HepG2 (cell line): ENCODE measurements at regions not wholly inside any gene's neighbourhood (a gene's known extent, or its start where the extent isn't known, plus 50 kb on each side); places are given as distances from the start of the nearest gene placed in this dataset.

Experiments used
- EEA1 ChIP-seq: sonication (generic); formaldehyde crosslinking; IDR thresholded peaks from 2 replicates; pipeline ENCODE4 v1.5.1; 2020; ENCODE audit warnings: mild to moderate bottlenecking, missing genetic modification reagents, borderline replicate concordance
- GTF2F1 ChIP-seq: fragments of 150-350 bp; IDR thresholded peaks from 2 replicates; pipeline ENCODE4 v1.6.1; 2014; ENCODE audit warnings: low read length
- KLF13 ChIP-seq: sonication (generic); formaldehyde crosslinking; IDR thresholded peaks from 2 replicates; pipeline ENCODE4 v1.4.0; 2020; ENCODE audit warnings: mild to moderate bottlenecking, missing genetic modification reagents
- RAD21 ChIP-seq: fragments of 450-650 bp; formaldehyde crosslinking; IDR thresholded peaks from 2 replicates; pipeline ENCODE4 v1.5.0; 2020; ENCODE audit warnings: mild to moderate bottlenecking
- SMARCE1 ChIP-seq: fragments of 450-650 bp; IDR thresholded peaks from 2 replicates; pipeline ENCODE4 v1.6.1; 2017; ENCODE audit warnings: borderline replicate concordance
- SRSF1 ChIP-seq: fragments of 200-400 bp; formaldehyde crosslinking; optimal IDR thresholded peaks from 2 replicates; pipeline ENCODE3; 2017; ENCODE audit warnings: mild to moderate bottlenecking, low read depth, low read length, moderate library complexity
- ZNF75D ChIP-seq: sonication (generic); formaldehyde crosslinking; IDR thresholded peaks from 2 replicates; pipeline ENCODE4 v1.8.1; 2023; ENCODE audit warnings: missing genetic modification reagents, mild to moderate bottlenecking, borderline replicate concordance
- TF ChIP-seq, protein P1 (sequence below): sonication (generic); formaldehyde crosslinking; IDR thresholded peaks from 2 replicates; pipeline ENCODE4 v1.5.0; 2020; ENCODE audit warnings: mild to moderate bottlenecking, missing genetic modification reagents, borderline replicate concordance
- TF ChIP-seq, protein P2 (sequence below): IDR thresholded peaks from 2 replicates; pipeline ENCODE4 v1.6.1; 2016; ENCODE audit warnings: missing genetic modification reagents, missing compliant biosample characterization
- TF ChIP-seq, protein P3 (sequence below): sonication (generic); formaldehyde crosslinking; IDR thresholded peaks from 2 replicates; pipeline ENCODE4 v1.4.0; 2020; ENCODE audit warnings: missing genetic modification reagents
- TF ChIP-seq, protein P4 (sequence below): sonication (generic); formaldehyde crosslinking; conservative IDR thresholded peaks from 2 replicates; pipeline ENCODE4 v1.4.0; 2020; ENCODE audit warnings: missing genetic modification reagents
- TF ChIP-seq, protein P5 (sequence below), 2 experiments: sonication (generic) in 1 of 2; formaldehyde crosslinking in 1 of 2; IDR thresholded peaks; 2 replicates each; pipeline versions ENCODE4 v1.5.1 to v1.6.1; 2011 to 2020; ENCODE audit warnings: borderline replicate concordance in 1 of 2, low read depth in 1 of 2, low read length in 1 of 2, mild to moderate bottlenecking in 1 of 2, missing genetic modification reagents in 1 of 2, moderate library complexity in 1 of 2
- TF ChIP-seq, protein P6 (sequence below): sonication (generic); formaldehyde crosslinking; IDR thresholded peaks from 2 replicates; pipeline ENCODE4; 2020; ENCODE audit warnings: missing genetic modification reagents, mild to moderate bottlenecking, borderline replicate concordance

DNA sequence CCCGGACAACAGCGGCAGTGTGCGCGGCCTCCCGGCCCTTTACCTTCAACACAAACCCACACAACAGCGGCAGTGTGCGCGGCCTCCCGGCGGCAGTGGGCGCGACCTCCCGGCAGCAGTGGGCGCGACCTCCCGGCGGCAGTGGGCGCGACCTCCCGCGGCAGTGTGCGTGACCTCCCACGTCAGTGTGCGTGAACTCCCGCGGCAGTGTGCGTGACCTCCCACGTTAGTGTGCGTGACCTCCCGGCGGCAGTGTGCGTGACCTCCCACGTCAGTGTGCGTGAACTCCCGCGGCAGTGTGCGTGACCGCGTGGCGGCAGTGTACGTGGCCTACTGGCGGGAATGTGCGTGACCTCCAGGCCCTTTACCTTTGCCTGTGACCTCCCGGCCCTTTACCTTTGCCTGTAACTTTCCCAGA lies 576.6 kb upstream of the FRG1 start (continued):
- TF ChIP-seq, protein P1, sequence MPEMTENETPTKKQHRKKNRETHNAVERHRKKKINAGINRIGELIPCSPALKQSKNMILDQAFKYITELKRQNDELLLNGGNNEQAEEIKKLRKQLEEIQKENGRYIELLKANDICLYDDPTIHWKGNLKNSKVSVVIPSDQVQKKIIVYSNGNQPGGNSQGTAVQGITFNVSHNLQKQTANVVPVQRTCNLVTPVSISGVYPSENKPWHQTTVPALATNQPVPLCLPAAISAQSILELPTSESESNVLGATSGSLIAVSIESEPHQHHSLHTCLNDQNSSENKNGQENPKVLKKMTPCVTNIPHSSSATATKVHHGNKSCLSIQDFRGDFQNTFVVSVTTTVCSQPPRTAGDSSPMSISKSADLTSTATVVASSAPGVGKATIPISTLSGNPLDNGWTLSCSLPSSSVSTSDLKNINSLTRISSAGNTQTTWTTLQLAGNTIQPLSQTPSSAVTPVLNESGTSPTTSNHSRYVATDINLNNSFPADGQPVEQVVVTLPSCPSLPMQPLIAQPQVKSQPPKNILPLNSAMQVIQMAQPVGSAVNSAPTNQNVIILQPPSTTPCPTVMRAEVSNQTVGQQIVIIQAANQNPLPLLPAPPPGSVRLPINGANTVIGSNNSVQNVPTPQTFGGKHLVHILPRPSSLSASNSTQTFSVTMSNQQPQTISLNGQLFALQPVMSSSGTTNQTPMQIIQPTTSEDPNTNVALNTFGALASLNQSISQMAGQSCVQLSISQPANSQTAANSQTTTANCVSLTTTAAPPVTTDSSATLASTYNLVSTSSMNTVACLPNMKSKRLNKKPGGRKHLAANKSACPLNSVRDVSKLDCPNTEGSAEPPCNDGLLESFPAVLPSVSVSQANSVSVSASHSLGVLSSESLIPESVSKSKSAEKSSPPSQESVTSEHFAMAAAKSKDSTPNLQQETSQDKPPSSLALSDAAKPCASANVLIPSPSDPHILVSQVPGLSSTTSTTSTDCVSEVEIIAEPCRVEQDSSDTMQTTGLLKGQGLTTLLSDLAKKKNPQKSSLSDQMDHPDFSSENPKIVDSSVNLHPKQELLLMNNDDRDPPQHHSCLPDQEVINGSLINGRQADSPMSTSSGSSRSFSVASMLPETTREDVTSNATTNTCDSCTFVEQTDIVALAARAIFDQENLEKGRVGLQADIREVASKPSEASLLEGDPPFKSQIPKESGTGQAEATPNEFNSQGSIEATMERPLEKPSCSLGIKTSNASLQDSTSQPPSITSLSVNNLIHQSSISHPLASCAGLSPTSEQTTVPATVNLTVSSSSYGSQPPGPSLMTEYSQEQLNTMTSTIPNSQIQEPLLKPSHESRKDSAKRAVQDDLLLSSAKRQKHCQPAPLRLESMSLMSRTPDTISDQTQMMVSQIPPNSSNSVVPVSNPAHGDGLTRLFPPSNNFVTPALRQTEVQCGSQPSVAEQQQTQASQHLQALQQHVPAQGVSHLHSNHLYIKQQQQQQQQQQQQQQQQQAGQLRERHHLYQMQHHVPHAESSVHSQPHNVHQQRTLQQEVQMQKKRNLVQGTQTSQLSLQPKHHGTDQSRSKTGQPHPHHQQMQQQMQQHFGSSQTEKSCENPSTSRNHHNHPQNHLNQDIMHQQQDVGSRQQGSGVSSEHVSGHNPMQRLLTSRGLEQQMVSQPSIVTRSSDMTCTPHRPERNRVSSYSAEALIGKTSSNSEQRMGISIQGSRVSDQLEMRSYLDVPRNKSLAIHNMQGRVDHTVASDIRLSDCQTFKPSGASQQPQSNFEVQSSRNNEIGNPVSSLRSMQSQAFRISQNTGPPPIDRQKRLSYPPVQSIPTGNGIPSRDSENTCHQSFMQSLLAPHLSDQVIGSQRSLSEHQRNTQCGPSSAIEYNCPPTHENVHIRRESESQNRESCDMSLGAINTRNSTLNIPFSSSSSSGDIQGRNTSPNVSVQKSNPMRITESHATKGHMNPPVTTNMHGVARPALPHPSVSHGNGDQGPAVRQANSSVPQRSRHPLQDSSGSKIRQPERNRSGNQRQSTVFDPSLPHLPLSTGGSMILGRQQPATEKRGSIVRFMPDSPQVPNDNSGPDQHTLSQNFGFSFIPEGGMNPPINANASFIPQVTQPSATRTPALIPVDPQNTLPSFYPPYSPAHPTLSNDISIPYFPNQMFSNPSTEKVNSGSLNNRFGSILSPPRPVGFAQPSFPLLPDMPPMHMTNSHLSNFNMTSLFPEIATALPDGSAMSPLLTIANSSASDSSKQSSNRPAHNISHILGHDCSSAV (CRISPR knock-in tag): no peak
- TF ChIP-seq, protein P2, sequence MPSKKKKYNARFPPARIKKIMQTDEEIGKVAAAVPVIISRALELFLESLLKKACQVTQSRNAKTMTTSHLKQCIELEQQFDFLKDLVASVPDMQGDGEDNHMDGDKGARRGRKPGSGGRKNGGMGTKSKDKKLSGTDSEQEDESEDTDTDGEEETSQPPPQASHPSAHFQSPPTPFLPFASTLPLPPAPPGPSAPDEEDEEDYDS: no peak
- TF ChIP-seq EEA1 (CRISPR knock-in tag): no peak
- no peak for TF ChIP-seq SMARCE1
- TF ChIP-seq, protein P3, sequence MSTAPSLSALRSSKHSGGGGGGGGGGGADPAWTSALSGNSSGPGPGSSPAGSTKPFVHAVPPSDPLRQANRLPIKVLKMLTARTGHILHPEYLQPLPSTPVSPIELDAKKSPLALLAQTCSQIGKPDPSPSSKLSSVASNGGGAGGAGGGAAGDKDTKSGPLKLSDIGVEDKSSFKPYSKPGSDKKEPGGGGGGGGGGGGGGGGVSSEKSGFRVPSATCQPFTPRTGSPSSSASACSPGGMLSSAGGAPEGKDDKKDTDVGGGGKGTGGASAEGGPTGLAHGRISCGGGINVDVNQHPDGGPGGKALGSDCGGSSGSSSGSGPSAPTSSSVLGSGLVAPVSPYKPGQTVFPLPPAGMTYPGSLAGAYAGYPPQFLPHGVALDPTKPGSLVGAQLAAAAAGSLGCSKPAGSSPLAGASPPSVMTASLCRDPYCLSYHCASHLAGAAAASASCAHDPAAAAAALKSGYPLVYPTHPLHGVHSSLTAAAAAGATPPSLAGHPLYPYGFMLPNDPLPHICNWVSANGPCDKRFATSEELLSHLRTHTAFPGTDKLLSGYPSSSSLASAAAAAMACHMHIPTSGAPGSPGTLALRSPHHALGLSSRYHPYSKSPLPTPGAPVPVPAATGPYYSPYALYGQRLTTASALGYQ (CRISPR knock-in tag): no peak
- TF ChIP-seq, protein P4, sequence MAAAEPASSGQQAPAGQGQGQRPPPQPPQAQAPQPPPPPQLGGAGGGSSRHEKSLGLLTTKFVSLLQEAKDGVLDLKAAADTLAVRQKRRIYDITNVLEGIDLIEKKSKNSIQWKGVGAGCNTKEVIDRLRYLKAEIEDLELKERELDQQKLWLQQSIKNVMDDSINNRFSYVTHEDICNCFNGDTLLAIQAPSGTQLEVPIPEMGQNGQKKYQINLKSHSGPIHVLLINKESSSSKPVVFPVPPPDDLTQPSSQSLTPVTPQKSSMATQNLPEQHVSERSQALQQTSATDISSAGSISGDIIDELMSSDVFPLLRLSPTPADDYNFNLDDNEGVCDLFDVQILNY (CRISPR knock-in tag): no peak
- no peak for TF ChIP-seq GTF2F1
- TF ChIP-seq ZNF75D (CRISPR knock-in tag): no peak
- no peak for TF ChIP-seq KLF13 (CRISPR knock-in tag)
- TF ChIP-seq RAD21: no peak
- TF ChIP-seq SRSF1: no peak
- TF ChIP-seq, protein P5, sequence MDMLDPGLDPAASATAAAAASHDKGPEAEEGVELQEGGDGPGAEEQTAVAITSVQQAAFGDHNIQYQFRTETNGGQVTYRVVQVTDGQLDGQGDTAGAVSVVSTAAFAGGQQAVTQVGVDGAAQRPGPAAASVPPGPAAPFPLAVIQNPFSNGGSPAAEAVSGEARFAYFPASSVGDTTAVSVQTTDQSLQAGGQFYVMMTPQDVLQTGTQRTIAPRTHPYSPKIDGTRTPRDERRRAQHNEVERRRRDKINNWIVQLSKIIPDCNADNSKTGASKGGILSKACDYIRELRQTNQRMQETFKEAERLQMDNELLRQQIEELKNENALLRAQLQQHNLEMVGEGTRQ (IDR thresholded peaks at IDR 0.05; ENCODE audit: low read depth, low read length): no peak
- TF ChIP-seq, protein P5 (CRISPR knock-in tag; IDR thresholded peaks at IDR 0.05; ENCODE audit: borderline replicate concordance): no peak
- TF ChIP-seq, protein P6, sequence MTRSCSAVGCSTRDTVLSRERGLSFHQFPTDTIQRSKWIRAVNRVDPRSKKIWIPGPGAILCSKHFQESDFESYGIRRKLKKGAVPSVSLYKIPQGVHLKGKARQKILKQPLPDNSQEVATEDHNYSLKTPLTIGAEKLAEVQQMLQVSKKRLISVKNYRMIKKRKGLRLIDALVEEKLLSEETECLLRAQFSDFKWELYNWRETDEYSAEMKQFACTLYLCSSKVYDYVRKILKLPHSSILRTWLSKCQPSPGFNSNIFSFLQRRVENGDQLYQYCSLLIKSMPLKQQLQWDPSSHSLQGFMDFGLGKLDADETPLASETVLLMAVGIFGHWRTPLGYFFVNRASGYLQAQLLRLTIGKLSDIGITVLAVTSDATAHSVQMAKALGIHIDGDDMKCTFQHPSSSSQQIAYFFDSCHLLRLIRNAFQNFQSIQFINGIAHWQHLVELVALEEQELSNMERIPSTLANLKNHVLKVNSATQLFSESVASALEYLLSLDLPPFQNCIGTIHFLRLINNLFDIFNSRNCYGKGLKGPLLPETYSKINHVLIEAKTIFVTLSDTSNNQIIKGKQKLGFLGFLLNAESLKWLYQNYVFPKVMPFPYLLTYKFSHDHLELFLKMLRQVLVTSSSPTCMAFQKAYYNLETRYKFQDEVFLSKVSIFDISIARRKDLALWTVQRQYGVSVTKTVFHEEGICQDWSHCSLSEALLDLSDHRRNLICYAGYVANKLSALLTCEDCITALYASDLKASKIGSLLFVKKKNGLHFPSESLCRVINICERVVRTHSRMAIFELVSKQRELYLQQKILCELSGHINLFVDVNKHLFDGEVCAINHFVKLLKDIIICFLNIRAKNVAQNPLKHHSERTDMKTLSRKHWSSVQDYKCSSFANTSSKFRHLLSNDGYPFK (CRISPR knock-in tag): no peak
